ENCODE measurements at regions not wholly inside any gene's neighbourhood (a gene's known extent, or its start where the extent isn't known, plus 50 kb on each side); places are given as distances from the start of the nearest gene placed in this dataset.

GRCh38 chr2:139909136-139909535 lies 1128.9 kb upstream of the NXPH2 start:
- no peak for TF ChIP-seq CTCF (conservative IDR thresholded peaks at IDR 0.05)

More at GRCh38 chr2:139909136-139909535, 1128.9 kb upstream of the NXPH2 start:
- Histone ChIP-seq H4K5ac (ENCODE audit: insufficient read length, low read depth, low read length) (no peak overlapping the region), H3K27me3 (ENCODE audit: insufficient read depth, low read length) (no peaks in the 10 kb centered on the region), H2BK5ac (ENCODE audit: insufficient read length, low read length) (no peak overlapping the region), H2AFZ (ENCODE audit: low read length) (no peak overlapping the region), H3K79me1 (ENCODE audit: insufficient read depth, low read depth, low read length, poor library complexity, severe bottlenecking) (no peaks in the 10 kb centered on the region), H3K23me2 (ENCODE audit: insufficient read length, low read depth, low read length, poor library complexity, severe bottlenecking) (no peaks in the 10 kb centered on the region), H3K18ac (ENCODE audit: insufficient read length, low read depth, low read length) (no peak overlapping the region), H2BK20ac (ENCODE audit: low read depth, low read length, poor library complexity, severe bottlenecking) (no peak overlapping the region), H3K4ac (ENCODE audit: low read depth, low read length) (no peak overlapping the region), H3K27ac (ENCODE audit: insufficient read length, low read depth, low read length) (no peak overlapping the region), H3K79me2 (ENCODE audit: insufficient read depth, low read length) (no peaks in the 10 kb centered on the region), H3K9ac (ENCODE audit: extremely low read depth, insufficient read length, low read length) (no peak overlapping the region), H4K20me1 (ENCODE audit: control insufficient read depth, insufficient read depth, insufficient read length) (no peaks in the 10 kb centered on the region), H2BK15ac (ENCODE audit: low read depth, low read length) (no peak overlapping the region), H4K91ac (ENCODE audit: insufficient read length, low read depth, low read length) (no peak overlapping the region), H3K14ac (ENCODE audit: insufficient read depth, low read length) (no peak overlapping the region), H3K9me3 (ENCODE audit: control insufficient read depth, low read depth, low read length) (no peaks in the 10 kb centered on the region), H3K4me1 (ENCODE audit: insufficient read depth, low read length) (no peaks in the 10 kb centered on the region), H3K23ac (ENCODE audit: insufficient read length, low read depth, low read length) (no peak overlapping the region), H2BK12ac (ENCODE audit: insufficient read length, low read depth, low read length) (no peak overlapping the region), H2AK5ac (ENCODE audit: insufficient read length, low read length) (no peak overlapping the region), H3K4me2 (ENCODE audit: insufficient read depth, insufficient read length, low read length) (no peak overlapping the region), H3K56ac (ENCODE audit: insufficient read length, low read depth, low read length) (no peak overlapping the region), H4K8ac (replicated peaks; ENCODE audit: insufficient read length, low read depth, low read length) (no peak overlapping the region), H2BK120ac (ENCODE audit: low read depth, low read length, poor library complexity, severe bottlenecking) (no peak overlapping the region), H3T11ph (ENCODE audit: low read length) (no peak overlapping the region)
- Mint-ChIP-seq H3K36me3 (ENCODE audit: insufficient read depth in 1 of 3, low read depth in 3 of 3) (peaks cover 4 to 10% (median 6%) of the 10 kb centered on the region in 3 experiments; a peak in 4 of 7 replicates), H3K4me1 (no peaks in the 10 kb centered on the region), H3K27ac (no peak overlapping the region), H3K27me3 (ENCODE audit: low read depth) (no peaks in the 10 kb centered on the region), H3K9me3 (peaks cover 10 to 11% of the 10 kb centered on the region in 2 experiments; a peak in 4 of 5 replicates), H3K4me3 (no peak overlapping the region)
- DNase-seq = no peak
- WGBS (ENCODE audit: extremely low coverage, insufficient read length, low lambda C conversion rate) = no CpG with 5 or more reads among the region's 3 CpGs
